Muscle of back (tissue), 3 donors: ENCODE measurements at regions not wholly inside any gene's neighbourhood (a gene's known extent, or its start where the extent isn't known, plus 50 kb on each side); places are given as distances from the start of the nearest gene placed in this dataset.
A peak's percentile ranks its signal among the peaks of the same experiment; 100 is the strongest.

Experiments
- DNase-seq, 3 donors: peaks; one replicate each; pipeline versions ENCODE4 v3.0.0 to v3.0.0-alpha.2; 2013

DNA sequence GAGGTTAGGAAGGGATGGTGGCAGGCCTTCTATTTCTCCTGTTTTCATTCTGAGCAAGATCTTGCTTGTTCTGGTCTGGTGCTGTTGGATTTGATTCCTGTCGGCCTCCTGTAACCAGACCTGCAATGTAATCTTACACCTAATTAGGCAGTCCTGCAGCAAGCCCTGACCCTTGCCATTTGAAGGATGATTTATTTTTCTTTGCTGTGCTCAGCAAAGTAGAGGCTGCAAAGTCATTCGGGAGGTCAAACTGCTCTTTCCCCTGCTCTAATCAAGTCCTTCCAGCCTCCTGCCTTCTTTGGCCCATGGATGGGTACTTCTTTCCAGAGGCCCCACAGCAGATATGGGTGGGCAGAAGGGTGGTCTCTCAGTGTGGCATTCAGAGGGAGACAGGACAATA lies 417.7 kb upstream of the USP24 start:
- DNase-seq: no peak

- DNase-seq: peak in 1 of 3 donors; percentile 82
Measured at GRCh38 chr1:55632058-55632457, 416.9 kb upstream of the USP24 start.

DNA sequence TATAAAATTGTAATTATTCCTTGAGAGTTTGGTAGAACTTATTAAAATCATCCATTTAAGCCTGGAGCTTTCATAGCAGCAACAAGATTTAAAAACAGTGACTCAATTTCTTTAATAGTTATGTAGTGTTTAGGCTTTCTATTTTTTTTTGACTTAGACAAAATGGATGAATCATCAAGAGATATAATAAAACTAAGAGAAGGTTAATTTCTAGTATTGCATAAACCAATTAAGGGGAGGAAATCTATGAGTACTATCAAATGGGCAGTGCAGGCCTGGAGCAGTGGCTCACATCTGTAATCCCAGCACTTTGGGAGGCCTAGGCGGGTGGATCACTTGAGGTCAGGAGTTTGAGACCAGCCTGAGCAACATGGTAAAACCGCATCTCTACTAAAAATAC lies 416.3 kb upstream of the USP24 start:
- no peak for DNase-seq

- DNase-seq: no peak
Measured at GRCh38 chr1:55626326-55626725, 411.2 kb upstream of the USP24 start.

DNA sequence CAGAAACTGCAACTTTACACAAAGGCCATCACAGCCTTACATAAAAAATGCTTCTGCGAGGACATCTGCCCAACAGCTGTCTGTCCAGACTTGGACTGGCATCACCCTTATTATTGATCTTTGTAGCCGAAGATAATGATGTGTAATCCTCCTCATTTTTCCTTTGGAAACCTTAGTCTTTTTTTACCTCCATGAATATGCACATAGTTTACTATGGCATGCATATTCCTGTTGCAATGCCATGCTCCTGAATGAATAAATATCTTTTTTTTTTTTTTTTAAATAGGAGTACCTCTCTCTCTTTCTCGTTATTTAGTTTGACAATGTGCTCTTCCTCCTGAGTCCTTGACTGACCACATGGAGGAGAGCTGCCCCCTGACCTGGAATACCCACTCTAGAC lies 409.6 kb upstream of the USP24 start:
- DNase-seq: no peak

GRCh38 chr1:55623311-55623710 lies 408.1 kb upstream of the USP24 start:
- peak in 2 of 3 donors; percentile 65 to 83 for DNase-seq

DNA sequence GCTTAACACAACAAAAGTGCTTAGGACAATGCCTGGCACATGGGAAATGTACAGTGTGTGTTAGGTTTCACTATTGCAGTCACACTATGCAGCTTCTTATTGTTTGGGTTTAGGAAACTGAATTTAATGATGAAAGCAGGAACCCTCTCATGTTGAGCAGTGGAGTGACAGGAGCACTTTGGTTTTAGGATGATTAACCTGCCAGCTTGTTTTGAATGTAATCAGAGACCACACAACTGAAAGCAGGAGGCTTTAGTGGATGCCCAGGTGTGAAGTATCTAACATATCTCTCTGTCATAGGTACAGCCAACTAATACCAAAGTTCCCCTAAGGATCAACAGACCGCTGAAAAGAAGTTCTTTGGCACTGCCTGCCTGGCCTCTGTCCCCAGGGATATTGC lies 406.9 kb upstream of the USP24 start:
- DNase-seq: no peak

- peak in 1 of 3 donors; percentile 53 for DNase-seq
Measured at GRCh38 chr1:55618199-55618598, 403.0 kb upstream of the USP24 start.

- peak; percentile 62 to 93 (median 81) for DNase-seq
Measured at GRCh38 chr1:55617288-55617982, 402.3 kb upstream of the USP24 start.

DNA sequence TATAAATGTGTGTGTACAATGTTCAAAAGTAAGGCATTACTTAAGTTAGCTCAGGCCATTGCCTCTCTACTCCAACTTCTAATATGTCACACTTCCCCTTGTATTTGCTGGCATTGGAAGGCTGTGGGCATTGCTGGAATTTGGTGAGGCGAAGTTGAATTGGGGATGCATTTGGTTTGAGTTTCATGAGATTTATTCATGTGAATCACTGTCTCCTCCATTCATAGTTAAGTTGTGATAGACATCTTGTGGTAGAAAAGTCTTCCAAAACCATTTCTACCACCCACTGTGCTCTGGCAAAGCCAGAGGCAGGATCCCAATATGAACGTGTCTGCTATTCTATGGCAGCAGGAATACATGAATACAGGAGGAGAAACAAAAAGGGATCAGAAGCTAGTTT lies 397.8 kb upstream of the USP24 start:
- peak in 1 of 3 donors; percentile 48 for DNase-seq

DNA sequence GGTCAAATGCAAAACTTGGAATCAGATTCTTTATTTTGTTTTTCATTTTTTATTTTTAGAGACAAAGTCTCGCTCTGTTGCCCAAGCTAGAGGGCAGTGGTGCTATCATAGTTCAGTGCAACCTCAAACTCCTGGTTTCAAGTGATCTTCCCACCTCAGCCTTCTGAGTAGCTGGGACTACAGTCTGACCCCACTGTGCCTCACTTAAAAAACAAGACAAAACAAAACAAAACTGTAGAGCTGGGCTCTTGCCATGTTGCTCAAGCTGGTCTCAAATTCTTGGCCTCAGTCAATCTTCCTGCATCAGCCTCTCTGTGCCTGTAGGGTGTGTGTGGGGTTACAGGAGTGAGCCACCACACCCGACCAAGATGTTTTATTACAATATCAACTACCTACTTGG lies 396.0 kb upstream of the USP24 start:
- no peak for DNase-seq

DNA sequence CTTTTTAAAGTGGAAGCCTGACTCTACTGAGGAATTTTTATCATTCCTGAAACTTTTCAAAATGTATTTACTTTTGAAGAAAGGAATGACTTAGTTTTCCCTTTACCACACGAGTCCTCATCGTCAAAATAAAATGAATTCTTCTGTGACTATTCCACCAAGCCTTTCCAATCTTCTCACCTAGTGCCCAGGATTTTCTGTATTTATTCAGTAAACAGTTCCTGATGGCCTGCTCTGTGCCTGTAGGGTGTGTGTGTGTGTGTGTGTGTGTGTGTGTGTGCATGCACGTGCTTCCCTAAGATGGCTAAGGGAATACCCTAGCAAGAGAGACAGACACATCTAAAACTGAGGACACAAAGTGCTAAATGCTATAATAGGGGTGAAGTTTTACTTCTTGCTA lies 395.0 kb upstream of the USP24 start:
- DNase-seq: no peak

GRCh38 chr1:55609630-55610029 lies 394.5 kb upstream of the USP24 start:
- no peak for DNase-seq

GRCh38 chr1:55605155-55605554 lies 390.0 kb upstream of the USP24 start:
- no peak for DNase-seq

GRCh38 chr1:55604749-55605148 lies 389.6 kb upstream of the USP24 start:
- peak in 1 of 3 donors; percentile 63 for DNase-seq

GRCh38 chr1:55604179-55604578 lies 389.0 kb upstream of the USP24 start:
- DNase-seq: peak in 1 of 3 donors; percentile 55

- peak in 2 of 3 donors; percentile 51 to 81 for DNase-seq
Measured at GRCh38 chr1:55600242-55600641, 385.1 kb upstream of the USP24 start.

GRCh38 chr1:55597910-55598309 lies 382.7 kb upstream of the USP24 start:
- DNase-seq: peak in 1 of 3 donors; percentile 53

- peak in 1 of 3 donors; percentile 36 for DNase-seq
Measured at GRCh38 chr1:55594701-55595100, 379.5 kb upstream of the USP24 start.

GRCh38 chr1:55593298-55593697 lies 378.1 kb upstream of the USP24 start:
- DNase-seq: peak in 1 of 3 donors; percentile 41

DNA sequence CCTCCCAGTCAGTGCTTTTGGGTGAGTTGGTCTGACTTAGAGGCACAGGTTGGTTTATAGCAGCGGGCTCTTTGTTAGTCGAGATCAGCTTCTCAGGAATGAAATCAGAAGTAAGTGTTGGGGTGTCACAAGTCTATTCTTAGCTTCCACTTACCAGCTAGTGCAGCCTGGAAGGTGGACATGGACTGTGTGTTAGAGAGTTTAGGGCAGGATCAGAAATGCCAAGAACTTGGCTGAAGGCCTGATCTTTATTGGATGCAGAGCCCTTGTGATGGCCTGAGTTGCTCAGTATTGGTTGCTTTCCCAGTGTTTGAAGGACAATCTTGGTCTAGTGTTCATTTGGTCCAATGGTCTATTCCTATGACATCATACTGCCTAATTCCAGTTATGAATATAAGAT lies 377.0 kb upstream of the USP24 start:
- no peak for DNase-seq

DNA sequence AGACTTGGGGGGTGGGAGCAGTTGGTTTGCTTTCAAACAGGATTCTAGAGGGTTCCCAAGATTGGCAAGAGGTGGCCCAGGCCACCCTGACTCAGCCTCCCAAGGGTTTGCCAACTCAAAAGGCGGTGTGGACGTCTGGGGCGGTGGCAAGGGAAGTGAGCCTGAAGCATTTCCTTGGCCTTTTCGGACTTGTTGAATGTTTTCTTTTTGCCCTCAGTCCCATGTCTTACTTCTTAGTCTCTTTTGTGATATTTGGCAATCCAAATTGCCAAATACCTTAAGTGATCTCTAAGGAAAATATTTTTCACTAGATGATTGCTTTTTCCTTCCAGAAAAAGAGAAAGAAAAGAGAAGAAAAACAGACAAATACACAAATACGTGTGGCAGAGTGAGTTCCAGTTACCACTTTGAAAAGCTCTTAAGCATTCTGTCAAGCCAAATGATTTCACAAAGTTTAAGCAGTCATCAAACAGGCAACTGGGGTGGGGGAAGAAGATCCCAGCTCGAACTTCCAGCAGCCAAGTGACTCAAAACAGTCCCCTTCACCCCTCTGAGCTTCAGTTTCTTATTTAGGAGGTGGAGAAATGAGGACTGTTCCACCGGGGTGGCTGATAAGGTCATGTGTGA lies 374.6 kb upstream of the USP24 start:
- peak in 1 of 3 donors; percentile 71 for DNase-seq

DNA sequence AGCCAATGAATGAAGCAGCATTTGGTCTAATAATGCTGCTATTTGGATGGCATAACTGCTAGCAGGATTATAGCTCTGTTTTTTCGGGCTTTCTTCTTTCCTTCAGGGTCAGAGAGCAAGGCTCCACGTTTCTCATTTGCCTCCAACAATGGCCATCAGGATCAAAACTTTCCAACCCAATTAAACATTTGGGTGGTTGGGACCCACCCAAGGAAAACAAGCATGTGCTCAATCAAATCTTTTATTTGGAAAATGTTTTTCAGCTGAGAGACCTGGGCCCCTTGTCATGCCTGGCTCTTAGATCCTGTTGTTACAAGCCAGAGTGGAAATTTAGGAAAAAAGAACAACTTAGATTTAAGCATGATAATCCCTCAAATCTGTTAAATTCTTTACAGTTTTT lies 373.1 kb upstream of the USP24 start:
- DNase-seq: peak in 1 of 3 donors; percentile 41

- no peak for DNase-seq
Measured at GRCh38 chr1:55586771-55587170, 371.6 kb upstream of the USP24 start.
